H1 (cell line): ENCODE measurements at regions not wholly inside any gene's neighbourhood (a gene's known extent, or its start where the extent isn't known, plus 50 kb on each side); places are given as distances from the start of the nearest gene placed in this dataset.

Experiments
- CHD7 ChIP-seq: fragments of 300-600 bp; sonication (generic); IDR thresholded peaks from 2 replicates; pipeline ENCODE4 v1.7.1; 2012; ENCODE audit warnings: low read length, moderate library complexity, mild to moderate bottlenecking, inconsistent platforms; ENCODE audit not compliant: insufficient replicate concordance
- CTBP2 ChIP-seq: IDR thresholded peaks from 2 replicates; pipeline ENCODE4 v1.7.0; 2011; ENCODE audit warnings: borderline replicate concordance, mild to moderate bottlenecking, moderate library complexity, mixed read lengths, low read length; ENCODE audit not compliant: insufficient read depth, insufficient read length
- EZH2 ChIP-seq: fragments of 200-600 bp; sonication (generic); IDR thresholded peaks from 2 replicates; pipeline ENCODE4 v1.7.1; 2012; ENCODE audit warnings: low read depth, mild to moderate bottlenecking, moderate library complexity, low read length, inconsistent platforms; ENCODE audit not compliant: severe bottlenecking
- RXRA ChIP-seq: IDR thresholded peaks from 2 replicates; pipeline ENCODE4 v1.6.1; 2011; ENCODE audit warnings: low read depth, mild to moderate bottlenecking, low read length, moderate library complexity; ENCODE audit not compliant: insufficient read depth
- SIX5 ChIP-seq: IDR thresholded peaks from 2 replicates; pipeline ENCODE4 v1.6.1; 2011; ENCODE audit warnings: mild to moderate bottlenecking, low read depth, low read length
- TBP ChIP-seq: IDR thresholded peaks from 2 replicates; pipeline ENCODE4 v1.6.1; 2011; ENCODE audit warnings: low read depth, low read length, improper control_type of control experiment

GRCh38 chr16:6835516-6835915 lies 497.1 kb upstream of the RBFOX1 start (continued):
- TF ChIP-seq CHD7 (no peak), EZH2 (no peak), TBP (no peak), CTBP2 (no peak), SIX5 (no peak), RXRA (no peak)
- TF ChIP-seq, all 59 proteins: peak for 0
